Panc1 (cell line): ENCODE measurements at regions not wholly inside any gene's neighbourhood (a gene's known extent, or its start where the extent isn't known, plus 50 kb on each side); places are given as distances from the start of the nearest gene placed in this dataset.

Source experiments
- CTCF ChIP-seq: fragments of 450-650 bp; IDR thresholded peaks from 2 replicates; pipeline ENCODE4 v1.5.1; 2017; ENCODE audit warnings: mild to moderate bottlenecking
- POLR2AphosphoS5 ChIP-seq: IDR thresholded peaks from 2 replicates; pipeline ENCODE4 v1.6.1; 2012; ENCODE audit warnings: mild to moderate bottlenecking, low read depth, low read length, moderate library complexity
- REST ChIP-seq, 2 experiments: IDR thresholded peaks; 2 replicates each; pipeline ENCODE4 v1.6.1; 2011 to 2012; ENCODE audit warnings: low read depth in 2 of 2, control low read depth in 1 of 2, low read length in 1 of 2, mild to moderate bottlenecking in 1 of 2, moderate library complexity in 1 of 2; ENCODE audit not compliant: insufficient read depth in 1 of 2
- SIN3A ChIP-seq: IDR thresholded peaks from 2 replicates; pipeline ENCODE4 v1.6.1; 2012; ENCODE audit warnings: low read depth, mild to moderate bottlenecking, low read length, moderate library complexity, borderline replicate concordance; ENCODE audit not compliant: insufficient read depth
- TCF7L2 ChIP-seq: IDR thresholded peaks from 2 replicates; pipeline ENCODE4 v1.6.1; 2011; ENCODE audit warnings: mild to moderate bottlenecking, low read depth, low read length, inconsistent platforms

GRCh38 chr5:56467176-56467717 lies 234.1 kb upstream of the ANKRD55 start:
- TF ChIP-seq CTCF (no peak), REST (IDR thresholded peaks at IDR 0.05; ENCODE audit: insufficient read depth in 1 of 2, low read depth in 2 of 2, low read length in 1 of 2) (no peak), POLR2AphosphoS5 (no peak), TCF7L2 (no peak), SIN3A (no peak)
